ENCODE measurements at regions not wholly inside any gene's neighbourhood (a gene's known extent, or its start where the extent isn't known, plus 50 kb on each side); places are given as distances from the start of the nearest gene placed in this dataset. TPM values are rescaled to one million over a fixed set of nuclear protein-coding genes. Genes with fewer than 3 reads are reported as not detected.

DNA sequence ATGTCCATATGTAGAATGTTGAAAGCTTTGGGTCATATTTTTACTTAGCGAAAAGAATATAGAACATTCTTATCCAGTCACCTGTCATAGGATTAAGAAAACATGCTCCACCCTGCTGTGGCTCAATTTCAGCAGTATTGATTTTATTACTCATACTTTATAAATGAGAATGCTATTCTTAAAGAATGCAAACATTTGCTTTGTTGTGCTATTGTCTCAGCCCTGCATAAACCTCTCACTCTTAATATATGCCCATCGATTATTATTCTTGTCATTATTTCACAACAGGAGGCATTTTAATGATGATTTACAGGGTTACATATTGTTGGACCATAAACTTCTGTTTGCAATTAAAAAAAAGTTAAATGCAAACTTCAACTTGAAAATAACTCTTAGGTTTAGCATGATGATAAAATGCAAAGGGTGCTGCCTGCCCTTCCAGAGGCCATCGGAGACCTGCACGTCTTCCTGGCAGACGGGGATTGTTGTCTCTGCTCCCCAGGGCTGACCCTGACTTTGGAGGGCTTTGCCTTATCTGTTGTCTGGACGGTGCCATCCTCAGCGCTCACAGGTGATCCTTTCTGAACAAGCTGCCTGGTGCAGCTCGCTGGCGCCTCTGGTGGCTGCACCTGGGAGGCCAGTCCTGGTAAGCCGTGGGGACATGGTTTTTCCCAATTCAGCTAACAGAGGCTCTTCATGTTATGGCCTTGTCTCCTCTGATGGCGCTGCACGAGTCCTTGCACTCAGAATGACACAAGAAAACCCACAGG lies 50.0 kb upstream of the SHH start:
- no peak for DNase-seq

Small RNA genes in the stretch of these regions (small RNA-seq; reads per million reads assigned to genes)
- not detected for gene AC093813.1 (ENCODE audit: low replicate concordance)
- gene RF00019 (ENCODE audit: low replicate concordance), result not detected
